Mesendoderm (in vitro differentiated cells): ENCODE measurements at regions not wholly inside any gene's neighbourhood (a gene's known extent, or its start where the extent isn't known, plus 50 kb on each side); places are given as distances from the start of the nearest gene placed in this dataset.

Experiments used
- DNase-seq: peaks from one replicate; pipeline ENCODE4 v3.0.0; 2013
- H2AK5ac ChIP-seq: 2 replicates; pipeline ENCODE4 v1.6.1; 2013; ENCODE audit warnings: low read length, inconsistent platforms
- H2BK120ac ChIP-seq: 2 replicates; pipeline ENCODE4 v1.6.1; 2013; ENCODE audit warnings: low read depth, mild to moderate bottlenecking, low read length, moderate library complexity, mixed read lengths
- H2BK15ac ChIP-seq: replicated peaks from 2 replicates; pipeline ENCODE4 v1.6.1; 2013; ENCODE audit warnings: low read depth, mild to moderate bottlenecking, moderate library complexity
- H2BK5ac ChIP-seq: 2 replicates; pipeline ENCODE4 v1.6.1; 2013; ENCODE audit warnings: low read length, inconsistent platforms
- H3K18ac ChIP-seq: 2 replicates; pipeline ENCODE4 v1.6.1; 2013; ENCODE audit warnings: mild to moderate bottlenecking, low read length, mixed read lengths
- H3K23ac ChIP-seq: one replicate; pipeline ENCODE4 v1.6.1; 2013; ENCODE audit warnings: low read length
- H3K27ac ChIP-seq: 2 replicates; pipeline ENCODE4 v1.5.1; 2013; ENCODE audit warnings: low read depth, mild to moderate bottlenecking, inconsistent platforms, low read length, moderate library complexity
- H3K27me3 ChIP-seq: 2 replicates; pipeline ENCODE4 v1.6.1; 2013; ENCODE audit warnings: low read length, control low read depth, mild to moderate bottlenecking, inconsistent platforms; ENCODE audit not compliant: insufficient read depth, poor library complexity
- H3K36me3 ChIP-seq: 2 replicates; pipeline ENCODE4 v1.6.1; 2013; ENCODE audit warnings: low read length, inconsistent platforms; ENCODE audit not compliant: control insufficient read depth, insufficient read depth
- H3K4ac ChIP-seq: one replicate; pipeline ENCODE4 v1.6.1; 2013; ENCODE audit warnings: low read depth, mild to moderate bottlenecking, low read length, moderate library complexity
- H3K4me1 ChIP-seq: 2 replicates; pipeline ENCODE4 v1.6.1; 2013; ENCODE audit warnings: low read depth, low read length, inconsistent platforms; ENCODE audit not compliant: control insufficient read depth
- H3K4me2 ChIP-seq: 2 replicates; pipeline ENCODE4 v1.6.1; 2013; ENCODE audit warnings: low read length
- H3K4me3 ChIP-seq: 2 replicates; pipeline ENCODE4 v1.5.1; 2013; ENCODE audit warnings: mild to moderate bottlenecking, low read length
- H3K56ac ChIP-seq: one replicate; pipeline ENCODE4 v1.6.1; 2013; ENCODE audit warnings: low read length
- H3K79me1 ChIP-seq: 2 replicates; pipeline ENCODE4 v1.6.1; 2013; ENCODE audit warnings: low read length, inconsistent platforms
- H3K79me2 ChIP-seq: 2 replicates; pipeline ENCODE4 v1.6.1; 2013; ENCODE audit warnings: mild to moderate bottlenecking, low read length; ENCODE audit not compliant: control insufficient read depth, insufficient read depth
- H3K9ac ChIP-seq: 2 replicates; pipeline ENCODE4 v1.6.1; 2013; ENCODE audit warnings: low read length, inconsistent platforms
- H4K5ac ChIP-seq: one replicate; pipeline ENCODE4 v1.6.1; 2013; ENCODE audit warnings: low read length
- H4K8ac ChIP-seq: one replicate; pipeline ENCODE4 v1.6.1; 2013; ENCODE audit warnings: low read depth, mild to moderate bottlenecking, control low read depth, low read length, moderate library complexity
- WGBS: extraction: QIAGEN DNeasy Blood & Tissue Kit; methylation state at CpG from one replicate; pipeline ENCODE4 v1.1.7; 2013; ENCODE audit warnings: low lambda C conversion rate, missing lambda C conversion rate; ENCODE audit not compliant: insufficient coverage; ENCODE audit errors: extremely low coverage; 5-methylcytosine and 5-hydroxymethylcytosine counted together

DNA sequence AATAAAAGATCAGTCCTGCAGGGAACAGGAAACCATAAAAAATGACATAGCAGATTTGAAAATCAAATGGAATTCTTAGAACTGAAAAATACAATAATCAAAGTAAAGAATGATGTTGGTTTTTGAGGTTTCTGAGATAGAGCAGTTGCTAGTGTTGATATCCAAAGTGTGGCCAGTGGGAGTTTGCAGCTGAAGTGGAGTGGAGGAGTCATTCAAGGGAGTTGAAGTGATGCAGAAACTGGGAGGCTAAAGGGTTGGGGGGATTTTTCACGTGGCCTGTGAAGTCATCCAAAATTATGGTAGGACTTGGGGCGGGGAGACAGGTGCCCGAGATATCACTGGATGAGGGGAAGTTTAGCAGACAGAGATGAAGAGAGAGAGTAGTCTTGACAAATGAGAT, 123.6 kb downstream of the CDC5L start:
- Histone ChIP-seq H3K27me3 (no peaks in the 10 kb centered on the region), H4K5ac (no peak overlapping the region), H3K56ac (no peak overlapping the region), H2BK15ac (no peak overlapping the region), H2BK5ac (no peak overlapping the region), H3K9ac (no peak overlapping the region), H3K4ac (no peak overlapping the region), H3K79me2 (no peaks in the 10 kb centered on the region), H3K36me3 (no peaks in the 10 kb centered on the region), H4K8ac (no peak overlapping the region), H3K27ac (no peak overlapping the region), H3K4me1 (no peaks in the 10 kb centered on the region), H2BK120ac (no peak overlapping the region), H3K4me3 (no peak overlapping the region), H3K18ac (no peak overlapping the region), H3K79me1 (no peaks in the 10 kb centered on the region), H3K23ac (no peak overlapping the region), H3K4me2 (no peak overlapping the region), H2AK5ac (no peak overlapping the region)
- DNase-seq, result no peak
- WGBS, result no CpG with 5 or more reads among the region's 3 CpGs

DNA sequence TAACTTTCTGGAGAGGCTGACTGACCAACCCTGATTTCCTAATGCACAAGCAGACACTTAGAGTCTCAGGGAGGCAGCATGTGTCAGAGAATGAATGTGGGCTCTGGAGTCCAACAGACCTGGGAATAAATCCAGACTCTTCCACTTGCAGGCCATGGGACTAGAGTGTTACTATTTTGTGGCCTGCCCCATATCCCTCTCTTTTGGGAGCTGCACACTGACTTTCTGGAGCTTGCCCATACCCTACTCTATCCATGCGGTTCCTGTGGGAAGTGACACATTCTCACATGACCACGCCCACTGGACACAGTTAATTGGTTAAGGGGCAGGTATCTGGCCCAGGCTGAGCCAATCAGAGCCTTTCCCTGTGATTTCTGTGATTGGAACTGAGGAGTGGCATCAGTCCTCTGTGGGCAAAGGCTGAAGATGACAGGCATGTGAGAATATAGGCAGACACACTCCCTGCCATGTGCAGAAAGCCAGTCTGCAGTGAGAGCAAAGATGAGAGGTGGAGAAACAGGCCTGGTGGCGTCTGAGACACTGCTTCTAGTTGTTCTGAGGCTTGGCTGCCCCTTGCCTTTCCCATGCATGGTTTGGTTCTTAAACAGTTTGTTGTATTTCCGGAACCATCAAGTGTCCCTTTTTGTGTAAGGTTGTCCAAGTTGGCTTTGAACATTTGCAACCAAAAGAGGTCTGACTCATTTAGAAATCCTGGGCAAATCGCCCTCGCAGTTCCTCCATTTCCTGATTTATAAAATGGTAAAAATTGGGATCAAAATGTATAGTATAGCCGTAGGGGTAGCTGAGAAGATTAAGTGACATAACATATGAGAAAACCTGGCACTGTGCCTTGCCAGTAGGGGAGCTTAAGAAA, 125.6 kb downstream of the CDC5L start:
- Histone ChIP-seq H3K4me1 (no peaks in the 10 kb centered on the region), H3K56ac (no peak overlapping the region), H2BK120ac (no peak overlapping the region), H3K27ac (no peak overlapping the region), H4K8ac (no peak overlapping the region), H2BK15ac (no peak overlapping the region), H2AK5ac (no peak overlapping the region), H3K79me2 (no peaks in the 10 kb centered on the region), H3K79me1 (no peaks in the 10 kb centered on the region), H4K5ac (no peak overlapping the region), H3K4me3 (no peak overlapping the region), H3K4ac (no peak overlapping the region), H3K27me3 (no peaks in the 10 kb centered on the region), H3K23ac (no peak overlapping the region), H3K18ac (no peak overlapping the region), H3K4me2 (no peak overlapping the region), H2BK5ac (no peak overlapping the region), H3K9ac (no peak overlapping the region), H3K36me3 (no peaks in the 10 kb centered on the region)
- no CpG with 5 or more reads among the region's 7 CpGs for WGBS
- no peak for DNase-seq

DNA sequence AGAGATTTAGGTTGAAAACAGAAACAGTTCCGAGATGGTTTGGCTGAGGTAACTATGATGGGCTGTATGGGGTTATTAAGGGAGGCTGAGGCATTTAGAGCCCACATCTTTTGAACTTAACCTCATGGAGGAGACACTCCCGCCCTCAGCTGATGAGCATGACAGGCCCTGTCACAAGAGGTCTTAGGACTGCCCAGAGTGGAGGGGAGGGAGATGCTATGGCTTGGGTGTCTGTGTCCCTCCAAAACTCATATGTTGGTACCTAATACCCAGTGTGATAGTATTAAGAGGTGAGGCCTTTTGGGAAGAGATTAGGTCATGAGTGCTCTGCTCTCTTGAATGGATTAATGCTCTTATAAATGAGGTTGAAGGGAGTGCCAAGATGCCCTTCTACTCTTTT, 126.6 kb downstream of the CDC5L start:
- Histone ChIP-seq H3K9ac (no peak overlapping the region), H2AK5ac (no peak overlapping the region), H3K79me1 (no peaks in the 10 kb centered on the region), H2BK120ac (no peak overlapping the region), H3K56ac (no peak overlapping the region), H3K4me2 (no peak overlapping the region), H4K8ac (no peak overlapping the region), H3K18ac (no peak overlapping the region), H3K4ac (no peak overlapping the region), H2BK15ac (no peak overlapping the region), H3K27me3 (no peaks in the 10 kb centered on the region), H2BK5ac (no peak overlapping the region), H3K27ac (no peak overlapping the region), H3K79me2 (no peaks in the 10 kb centered on the region), H3K36me3 (no peaks in the 10 kb centered on the region), H3K23ac (no peak overlapping the region), H3K4me1 (no peaks in the 10 kb centered on the region), H4K5ac (no peak overlapping the region), H3K4me3 (no peak overlapping the region)
- no CpG with 5 or more reads among the region's 2 CpGs for WGBS
- no peak for DNase-seq

DNA sequence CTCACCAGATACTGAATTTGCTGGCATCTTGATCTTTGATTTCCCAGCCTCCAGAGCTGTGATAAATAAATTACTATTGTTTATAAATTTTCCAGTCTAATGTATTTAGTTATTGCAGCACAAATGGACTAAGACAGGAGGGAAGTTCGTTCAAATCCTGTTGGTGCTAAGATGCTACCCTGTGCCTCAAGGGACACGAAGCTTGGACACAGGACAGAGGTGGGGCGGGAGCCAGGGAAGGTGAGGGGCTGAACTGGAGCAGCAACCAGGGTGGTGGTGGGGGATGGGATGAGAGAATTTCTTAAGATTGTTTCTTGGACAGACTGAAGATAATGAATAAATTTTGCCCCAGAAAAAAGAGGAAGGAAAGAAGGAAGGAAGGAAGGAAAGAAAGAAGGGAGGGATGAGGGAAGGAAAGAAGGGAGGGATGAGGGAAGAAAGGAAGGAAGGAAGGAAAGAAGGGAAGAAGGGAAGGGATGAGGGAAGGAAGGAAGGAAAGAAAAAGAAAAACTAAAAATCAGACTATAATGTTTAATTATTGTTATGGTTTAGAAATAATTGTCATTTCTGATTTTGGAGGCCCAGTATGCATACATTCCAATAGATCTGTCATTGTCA, 127.2 kb downstream of the CDC5L start:
- Histone ChIP-seq H3K18ac (no peak overlapping the region), H2BK120ac (no peak overlapping the region), H4K8ac (no peak overlapping the region), H3K79me1 (no peaks in the 10 kb centered on the region), H3K9ac (no peak overlapping the region), H3K36me3 (no peaks in the 10 kb centered on the region), H4K5ac (no peak overlapping the region), H3K4me1 (no peaks in the 10 kb centered on the region), H2AK5ac (no peak overlapping the region), H3K27me3 (no peaks in the 10 kb centered on the region), H3K79me2 (no peaks in the 10 kb centered on the region), H3K23ac (no peak overlapping the region), H2BK15ac (no peak overlapping the region), H3K4me3 (no peak overlapping the region), H3K4me2 (no peak overlapping the region), H3K56ac (no peak overlapping the region), H2BK5ac (no peak overlapping the region), H3K27ac (no peak overlapping the region), H3K4ac (no peak overlapping the region)
- no CpG with 5 or more reads among the region's 3 CpGs for WGBS
- DNase-seq, result no peak

DNA sequence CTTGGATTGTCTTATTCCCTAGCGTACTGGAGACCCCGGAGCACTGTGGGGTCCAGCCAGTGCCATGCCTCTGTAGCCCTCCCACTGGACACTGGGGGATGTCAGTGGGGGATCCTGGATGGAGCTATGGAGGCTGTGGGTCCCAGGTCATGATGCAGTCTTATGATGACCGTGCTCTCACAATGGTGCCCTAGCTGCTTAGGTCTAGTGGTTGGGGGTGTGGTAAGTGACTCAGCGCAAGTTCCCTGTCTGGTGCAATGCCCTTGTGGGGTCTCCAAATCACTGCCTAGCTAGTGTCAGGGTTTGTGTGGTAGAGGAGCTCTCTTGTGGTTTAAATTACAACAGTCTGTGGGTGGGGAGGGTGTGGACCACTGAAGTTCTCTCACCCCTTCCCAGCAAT, 135.4 kb downstream of the CDC5L start:
- Histone ChIP-seq H3K27ac (no peak overlapping the region), H3K4me1 (peaks cover 2% of the 10 kb centered on the region), H3K18ac (no peak overlapping the region), H3K36me3 (no peaks in the 10 kb centered on the region), H2BK5ac (no peak overlapping the region), H2BK15ac (no peak overlapping the region), H2BK120ac (no peak overlapping the region), H3K56ac (no peak overlapping the region), H3K4me3 (no peak overlapping the region), H2AK5ac (no peak overlapping the region), H3K79me1 (no peaks in the 10 kb centered on the region), H3K79me2 (no peaks in the 10 kb centered on the region), H3K4me2 (no peak overlapping the region), H3K27me3 (no peaks in the 10 kb centered on the region), H3K9ac (no peak overlapping the region), H3K4ac (no peak overlapping the region), H3K23ac (no peak overlapping the region), H4K5ac (no peak overlapping the region), H4K8ac (no peak overlapping the region)
- no CpG with 5 or more reads among the region's 4 CpGs for WGBS
- no peak for DNase-seq
